RKO (cell line): ENCODE measurements at regions not wholly inside any gene's neighbourhood (a gene's known extent, or its start where the extent isn't known, plus 50 kb on each side); places are given as distances from the start of the nearest gene placed in this dataset.
A peak's percentile ranks its signal among the peaks of the same experiment; 100 is the strongest.

ENCODE experiments used
- DNase-seq: peaks from one replicate; pipeline ENCODE4 v3.0.0-alpha.2; 2016; ENCODE audit warnings: low spot score

GRCh38 chr2:204049635-204050034 lies 113.1 kb downstream of the ICOS start:
- no peak for DNase-seq

GRCh38 chr2:204050681-204051080 lies 114.1 kb downstream of the ICOS start:
- DNase-seq, result no peak

GRCh38 chr2:204051476-204051875 lies 114.9 kb downstream of the ICOS start:
- DNase-seq, result no peak

DNA sequence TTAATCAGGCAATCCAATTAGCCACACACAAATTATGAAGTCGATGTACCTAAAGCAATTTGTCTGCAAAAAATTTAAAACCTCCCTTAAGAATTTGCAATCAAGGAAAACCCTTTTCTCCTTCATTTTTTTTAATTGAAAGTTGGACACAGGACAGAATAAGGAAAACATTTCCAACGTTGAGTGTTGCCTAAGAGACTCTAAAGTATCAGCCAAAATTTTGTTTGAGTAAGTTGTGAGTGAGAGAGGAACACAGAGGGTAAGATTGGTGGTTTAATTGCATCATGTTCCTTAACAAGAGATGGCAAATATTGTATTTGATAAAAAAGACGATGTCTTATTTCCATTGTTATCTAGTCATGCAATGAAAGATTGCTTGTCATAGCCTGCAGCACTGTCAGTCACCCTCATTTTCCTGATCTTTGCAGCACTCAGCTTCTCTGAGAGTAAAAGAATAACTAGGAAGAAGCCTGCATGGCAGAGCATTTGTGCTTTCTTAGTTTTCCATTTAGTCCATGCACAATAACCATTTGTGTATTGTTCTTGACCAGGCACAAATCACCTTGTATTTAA lies 115.5 kb downstream of the ICOS start:
- no peak for DNase-seq

DNA sequence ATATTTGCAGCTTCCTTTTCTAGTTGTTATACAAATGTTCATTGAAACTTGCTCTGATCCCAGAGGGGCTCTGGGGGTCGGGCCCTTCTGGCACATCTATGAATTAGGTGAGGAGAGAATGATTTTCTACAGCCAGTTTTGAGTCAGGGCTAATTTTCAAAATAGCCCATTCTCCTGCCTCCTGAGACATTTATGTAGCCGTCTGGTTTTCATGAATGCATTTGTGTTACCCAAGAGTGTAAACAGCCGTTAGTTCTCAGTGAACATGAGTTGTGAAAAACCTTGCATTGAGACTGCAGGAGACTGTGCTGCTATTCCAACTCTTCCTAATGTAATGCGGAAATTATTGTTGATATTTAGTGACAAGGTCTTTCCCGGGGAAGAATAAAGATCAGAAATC lies 122.5 kb downstream of the ICOS start:
- DNase-seq, result no peak

- DNase-seq, result no peak
Observed at GRCh38 chr2:204060841-204061240, 124.3 kb downstream of the ICOS start.

GRCh38 chr2:204061241-204061640 lies 124.7 kb downstream of the ICOS start:
- no peak for DNase-seq

- DNase-seq, result no peak
Observed at GRCh38 chr2:204064119-204064518, 127.6 kb downstream of the ICOS start.

DNA sequence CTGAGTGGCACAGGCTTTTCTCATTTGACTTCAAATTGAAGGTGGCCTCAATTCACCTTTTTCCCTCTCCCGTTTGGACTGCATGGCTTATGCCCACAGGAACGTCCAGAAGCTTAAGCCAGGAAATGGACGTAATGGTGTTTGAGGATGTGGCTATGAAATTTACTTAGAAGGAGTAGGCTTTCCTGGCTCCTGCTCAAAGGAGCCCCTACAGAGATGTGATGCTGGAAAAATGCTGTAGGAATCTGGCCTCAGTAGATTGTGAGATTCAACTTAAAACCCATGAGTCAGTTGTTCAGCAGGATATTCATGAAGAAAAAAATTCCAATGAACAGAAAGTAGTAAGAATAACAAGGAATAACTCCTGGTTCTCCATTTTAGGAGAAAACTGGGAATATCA lies 129.0 kb downstream of the ICOS start:
- DNase-seq, result no peak

DNA sequence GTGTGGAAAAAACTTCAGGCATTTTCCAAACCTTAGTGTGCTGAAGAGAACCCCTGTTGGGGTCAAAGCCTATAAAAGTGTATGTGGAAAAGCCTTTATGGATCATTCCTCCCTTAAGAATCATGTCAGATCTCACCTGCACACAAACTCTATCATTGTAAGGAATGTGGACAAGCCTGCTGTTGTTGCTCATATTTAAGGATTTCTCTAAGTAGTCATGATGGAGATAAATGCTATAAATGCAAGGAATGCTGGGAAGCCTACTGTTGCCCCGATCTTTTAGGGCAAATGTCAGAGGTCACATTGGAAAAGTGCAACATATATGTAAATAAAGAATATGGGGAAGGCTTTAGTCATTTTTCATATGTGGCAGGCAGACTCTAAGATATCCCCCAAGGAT lies 129.5 kb downstream of the ICOS start:
- no peak for DNase-seq

GRCh38 chr2:204069804-204070203 lies 133.2 kb downstream of the ICOS start:
- DNase-seq, result no peak

GRCh38 chr2:204072443-204073324 lies 136.1 kb downstream of the ICOS start:
- no peak for DNase-seq

DNA sequence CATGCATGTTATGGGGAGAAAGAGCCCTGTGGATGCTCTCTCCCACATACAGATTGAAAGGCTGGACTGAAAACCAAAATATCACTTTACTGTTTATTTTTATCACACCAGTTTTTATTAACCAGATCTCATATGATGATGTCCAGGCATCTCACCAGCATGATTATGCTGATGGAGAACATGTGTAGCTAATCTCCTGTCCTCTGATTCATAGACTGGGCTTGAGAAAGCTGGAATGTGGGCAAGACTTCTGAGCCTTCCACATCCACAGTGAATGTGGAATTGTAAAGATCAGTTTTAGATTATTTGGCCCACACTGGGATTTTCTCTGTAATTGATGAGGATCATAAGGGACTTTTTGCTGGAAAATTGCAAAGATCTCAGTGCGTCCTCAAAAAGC lies 137.9 kb downstream of the ICOS start:
- DNase-seq, result no peak

GRCh38 chr2:204078003-204078698 lies 141.6 kb downstream of the ICOS start:
- DNase-seq, result no peak

GRCh38 chr2:204081487-204082425 lies 145.2 kb downstream of the ICOS start:
- DNase-seq, result no peak

GRCh38 chr2:204086167-204086566 lies 149.6 kb downstream of the ICOS start:
- DNase-seq, result no peak

DNA sequence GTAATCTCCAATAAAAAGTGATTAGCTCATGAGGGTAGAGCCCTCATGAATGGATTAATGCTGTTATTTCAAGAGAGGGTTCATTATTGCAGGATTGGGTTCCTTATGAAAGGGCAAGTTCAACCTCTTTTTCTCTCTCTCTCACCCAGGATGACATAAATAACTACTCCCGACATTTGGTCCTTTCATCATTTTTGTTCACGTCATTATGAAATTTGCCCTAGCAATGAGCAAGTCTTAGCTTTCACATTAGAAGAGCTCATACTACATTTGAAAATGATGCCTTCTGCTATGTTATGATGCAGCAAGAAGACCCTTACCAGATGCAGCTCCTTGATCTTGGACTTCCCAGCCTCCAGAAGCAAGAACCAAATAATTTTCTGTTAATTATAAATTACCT lies 152.5 kb downstream of the ICOS start:
- DNase-seq, result no peak

- DNase-seq, result no peak
Observed at GRCh38 chr2:204089574-204089973, 153.0 kb downstream of the ICOS start.

DNA sequence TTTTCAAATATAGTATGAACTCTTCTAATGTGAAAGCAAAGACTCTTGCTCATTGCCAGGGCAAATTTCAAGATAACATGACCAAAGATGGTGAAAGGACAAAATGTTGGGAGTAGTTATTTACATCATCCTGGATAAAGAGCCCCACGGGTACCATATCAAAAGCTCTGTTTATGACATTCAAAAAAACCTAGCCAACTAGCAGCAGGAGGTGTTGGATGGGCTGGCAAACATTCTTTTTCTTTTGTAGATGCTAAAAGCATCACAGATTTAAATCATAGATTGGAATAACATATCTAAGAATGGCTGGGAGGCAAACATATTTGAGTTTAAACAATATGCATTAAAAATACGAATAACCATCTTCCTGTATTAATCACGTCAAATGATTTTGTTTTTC lies 153.5 kb downstream of the ICOS start:
- no peak for DNase-seq

DNA sequence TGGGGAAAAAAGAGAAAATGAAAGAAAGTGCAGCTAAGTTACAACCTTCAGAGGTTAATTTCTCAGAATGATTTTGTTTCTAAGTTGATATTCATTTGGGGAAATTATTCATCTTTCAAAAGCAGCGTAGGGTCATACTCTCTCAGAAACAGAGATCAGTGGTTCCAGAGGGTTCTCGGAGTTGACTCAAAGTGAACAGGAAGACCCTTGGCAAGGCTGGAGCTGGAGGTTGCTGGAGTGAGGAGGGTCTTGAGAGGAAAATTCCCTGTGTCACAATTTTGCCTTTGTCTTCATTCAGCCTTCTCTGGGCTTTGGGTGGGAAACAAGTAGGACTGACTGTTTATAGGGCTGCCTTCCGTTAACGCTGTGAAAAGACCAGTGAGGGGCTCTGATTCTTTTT lies 168.2 kb downstream of the ICOS start:
- DNase-seq, result no peak

DNA sequence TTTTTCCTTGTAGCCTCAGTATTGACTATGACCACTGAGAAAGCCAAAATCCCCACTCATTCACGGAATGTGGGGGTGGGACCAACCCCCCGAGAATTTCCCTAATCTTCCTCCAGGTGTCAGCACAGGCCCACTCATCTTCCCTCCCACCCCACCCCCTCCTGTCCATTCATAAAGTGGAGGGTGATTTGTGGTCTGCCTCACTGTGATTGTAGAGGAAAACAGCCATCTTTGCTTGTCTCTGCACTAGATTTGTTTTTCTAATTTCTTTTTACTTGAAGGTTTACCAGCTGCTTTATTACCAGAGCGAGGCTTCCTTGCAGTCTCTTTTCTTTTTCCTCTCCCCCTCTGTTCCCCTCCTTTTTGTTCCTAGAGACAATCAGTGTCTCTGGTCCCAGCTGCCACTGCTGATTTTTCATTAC lies 171.8 kb downstream of the ICOS start:
- peak; percentile 4 for DNase-seq

DNA sequence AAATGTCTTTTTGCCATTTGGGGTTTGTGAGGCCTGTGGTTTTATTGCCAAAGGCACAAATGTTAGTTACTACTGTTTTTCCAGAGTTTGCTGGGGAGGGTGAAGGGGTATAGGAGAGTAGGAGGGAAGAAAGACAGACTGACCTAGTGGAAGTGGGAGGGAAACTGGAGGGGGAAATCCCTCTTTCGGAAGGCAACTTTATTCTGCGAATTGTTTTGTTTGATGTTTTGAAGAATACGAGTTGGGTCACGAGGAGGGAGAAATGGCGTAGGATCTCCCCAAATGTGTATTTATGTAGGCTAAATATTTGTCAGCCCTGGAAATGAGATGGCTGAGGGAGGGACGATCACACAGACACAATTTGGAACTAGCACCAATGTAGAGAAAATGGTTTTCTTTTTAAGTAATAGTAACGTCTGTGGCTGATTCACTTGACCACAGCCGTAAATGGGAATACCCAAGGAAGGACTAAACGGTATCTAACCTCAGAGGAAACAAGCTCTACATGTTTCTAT lies 172.3 kb downstream of the ICOS start:
- no peak for DNase-seq
